ENCODE measurements at regions not wholly inside any gene's neighbourhood (a gene's known extent, or its start where the extent isn't known, plus 50 kb on each side); places are given as distances from the start of the nearest gene placed in this dataset.

- no peak for TF ChIP-seq CTCF (IDR thresholded peaks at IDR 0.05)
- DNase-seq (ENCODE audit: low spot score): no peak
- H3K27ac ChIP-seq: no peak overlapping the region
- H3K36me3 ChIP-seq: no peaks in the 10 kb centered on the region
- no peaks in the 10 kb centered on the region for H3K4me1 ChIP-seq
- peaks cover 0 to 10% of the 10 kb centered on the region in 2 donors for H3K9me3 ChIP-seq
- H3K27me3 ChIP-seq: no peaks in the 10 kb centered on the region
- no peak overlapping the region for H3K4me3 ChIP-seq
Observed at GRCh38 chr7:68929781-68930261, 668.5 kb upstream of the AUTS2 start.

GRCh38 chr7:68936471-68937035, 661.7 kb upstream of the AUTS2 start:
- DNase-seq (ENCODE audit: low spot score): no peak
- H3K4me1 ChIP-seq: no peaks in the 10 kb centered on the region
- no peaks in the 10 kb centered on the region for H3K27me3 ChIP-seq
- no peak overlapping the region for H3K27ac ChIP-seq
- no peak overlapping the region for H3K4me3 ChIP-seq
- TF ChIP-seq CTCF (IDR thresholded peaks at IDR 0.05): no peak
- no peaks in the 10 kb centered on the region for H3K36me3 ChIP-seq
- peaks cover 0 to 10% of the 10 kb centered on the region in 2 donors for H3K9me3 ChIP-seq

GRCh38 chr7:68938151-68938550, 660.1 kb upstream of the AUTS2 start:
- peaks cover 0 to 12% of the 10 kb centered on the region in 2 donors for H3K9me3 ChIP-seq
- no peak overlapping the region for H3K4me3 ChIP-seq
- H3K36me3 ChIP-seq: no peaks in the 10 kb centered on the region
- no peak for DNase-seq (ENCODE audit: low spot score)
- no peaks in the 10 kb centered on the region for H3K27me3 ChIP-seq
- no peak for TF ChIP-seq CTCF (IDR thresholded peaks at IDR 0.05)
- no peaks in the 10 kb centered on the region for H3K4me1 ChIP-seq
- no peak overlapping the region for H3K27ac ChIP-seq

GRCh38 chr7:68943786-68944185, 654.5 kb upstream of the AUTS2 start:
- no peak for TF ChIP-seq CTCF (IDR thresholded peaks at IDR 0.05)
- no peak for DNase-seq (ENCODE audit: low spot score)
- peaks cover 0 to 10% of the 10 kb centered on the region in 2 donors for H3K9me3 ChIP-seq
- no peaks in the 10 kb centered on the region for H3K27me3 ChIP-seq
- H3K4me1 ChIP-seq: no peaks in the 10 kb centered on the region
- no peaks in the 10 kb centered on the region for H3K36me3 ChIP-seq
- no peak overlapping the region for H3K27ac ChIP-seq
- no peak overlapping the region for H3K4me3 ChIP-seq

GRCh38 chr7:68955656-68956055, 642.6 kb upstream of the AUTS2 start:
- no peak for DNase-seq (ENCODE audit: low spot score)
- no peak for TF ChIP-seq CTCF (IDR thresholded peaks at IDR 0.05)
- H3K27me3 ChIP-seq: no peaks in the 10 kb centered on the region
- no peak overlapping the region for H3K27ac ChIP-seq
- H3K36me3 ChIP-seq: no peaks in the 10 kb centered on the region
- H3K9me3 ChIP-seq: no peaks in the 10 kb centered on the region
- no peak overlapping the region for H3K4me3 ChIP-seq
- no peaks in the 10 kb centered on the region for H3K4me1 ChIP-seq

GRCh38 chr7:68958571-68958970, 639.7 kb upstream of the AUTS2 start:
- Histone ChIP-seq H3K27ac (no peak overlapping the region), H3K27me3 (no peaks in the 10 kb centered on the region), H3K4me1 (no peaks in the 10 kb centered on the region), H3K9me3 (no peaks in the 10 kb centered on the region), H3K4me3 (no peak overlapping the region), H3K36me3 (no peaks in the 10 kb centered on the region)
- no peak for DNase-seq (ENCODE audit: low spot score)
- no peak for TF ChIP-seq CTCF (IDR thresholded peaks at IDR 0.05)
